Epithelial cell of proximal tubule (primary cell): ENCODE measurements at regions not wholly inside any gene's neighbourhood (a gene's known extent, or its start where the extent isn't known, plus 50 kb on each side); places are given as distances from the start of the nearest gene placed in this dataset.

Source experiments
- DNase-seq: peaks from one replicate; pipeline ENCODE4 v3.0.0-alpha.2; 2011; ENCODE audit warnings: low read depth
- H3K4me3 ChIP-seq: 2 replicates; pipeline ENCODE4 v1.5.1; 2011; ENCODE audit warnings: low read depth, mild to moderate bottlenecking, low read length
- TF ChIP-seq, protein P1 (sequence below): conservative IDR thresholded peaks from 2 replicates; pipeline ENCODE4 v1.5.1; 2012; ENCODE audit warnings: low read depth, mild to moderate bottlenecking, low read length

DNA sequence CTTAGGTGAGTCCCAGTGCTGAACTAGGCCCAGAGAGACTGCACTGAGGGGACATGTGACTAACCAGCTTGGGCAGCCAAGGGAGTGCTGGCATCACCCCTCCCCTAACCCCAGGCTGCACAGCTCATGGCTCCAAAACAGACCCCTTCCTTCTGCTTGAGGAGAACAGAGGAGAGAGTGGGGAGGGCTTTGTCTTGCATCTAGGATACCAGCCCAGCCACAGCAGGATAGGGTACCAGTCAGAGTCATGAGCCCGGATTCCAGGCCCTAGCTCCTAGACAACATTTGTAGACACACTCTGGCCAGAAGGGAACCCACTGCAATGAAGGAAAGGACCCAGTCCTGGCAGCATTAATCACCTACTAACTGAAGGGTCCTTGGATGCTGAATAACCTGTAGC lies 49.9 kb upstream of the PLSCR4 start:
- H3K4me3 ChIP-seq = no peak overlapping the region
- DNase-seq = no peak
- TF ChIP-seq, protein P1, sequence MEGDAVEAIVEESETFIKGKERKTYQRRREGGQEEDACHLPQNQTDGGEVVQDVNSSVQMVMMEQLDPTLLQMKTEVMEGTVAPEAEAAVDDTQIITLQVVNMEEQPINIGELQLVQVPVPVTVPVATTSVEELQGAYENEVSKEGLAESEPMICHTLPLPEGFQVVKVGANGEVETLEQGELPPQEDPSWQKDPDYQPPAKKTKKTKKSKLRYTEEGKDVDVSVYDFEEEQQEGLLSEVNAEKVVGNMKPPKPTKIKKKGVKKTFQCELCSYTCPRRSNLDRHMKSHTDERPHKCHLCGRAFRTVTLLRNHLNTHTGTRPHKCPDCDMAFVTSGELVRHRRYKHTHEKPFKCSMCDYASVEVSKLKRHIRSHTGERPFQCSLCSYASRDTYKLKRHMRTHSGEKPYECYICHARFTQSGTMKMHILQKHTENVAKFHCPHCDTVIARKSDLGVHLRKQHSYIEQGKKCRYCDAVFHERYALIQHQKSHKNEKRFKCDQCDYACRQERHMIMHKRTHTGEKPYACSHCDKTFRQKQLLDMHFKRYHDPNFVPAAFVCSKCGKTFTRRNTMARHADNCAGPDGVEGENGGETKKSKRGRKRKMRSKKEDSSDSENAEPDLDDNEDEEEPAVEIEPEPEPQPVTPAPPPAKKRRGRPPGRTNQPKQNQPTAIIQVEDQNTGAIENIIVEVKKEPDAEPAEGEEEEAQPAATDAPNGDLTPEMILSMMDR = no peak
